ENCODE measurements at regions not wholly inside any gene's neighbourhood (a gene's known extent, or its start where the extent isn't known, plus 50 kb on each side); places are given as distances from the start of the nearest gene placed in this dataset.
A peak's percentile ranks its signal among the peaks of the same experiment; 100 is the strongest.

GRCh38 chr2:108169982-108170625, 69.7 kb upstream of the SULT1C3 start:
- no peak for TF ChIP-seq CTCF (IDR thresholded peaks at IDR 0.05)
- H3K4me3 ChIP-seq, result no peak overlapping the region
- no peak overlapping the region for H3K27ac ChIP-seq
- no peaks in the 10 kb centered on the region for H3K36me3 ChIP-seq
- no peaks in the 10 kb centered on the region for H3K9me3 ChIP-seq
- H3K27me3 ChIP-seq, result no peaks in the 10 kb centered on the region
- ATAC-seq (peak; percentile 51), DNase-seq (no peak)
- intact Hi-C loops (cut with DNase I), result no loop called here
- H3K4me1 ChIP-seq, result no peaks in the 10 kb centered on the region

- Histone ChIP-seq H3K27ac (no peak overlapping the region), H3K4me3 (no peak overlapping the region), H3K4me1 (no peaks in the 10 kb centered on the region), H3K9me3 (no peaks in the 10 kb centered on the region), H3K27me3 (no peaks in the 10 kb centered on the region), H3K36me3 (no peaks in the 10 kb centered on the region)
- TF ChIP-seq CTCF (IDR thresholded peaks at IDR 0.05), result no peak
- intact Hi-C loops (cut with DNase I), result no loop called here
- no peak for DNase-seq
- no peak for ATAC-seq
These were observed 68.1 kb upstream of the SULT1C3 start for GRCh38 chr2:108171657-108172056.

- no peaks in the 10 kb centered on the region for H3K9me3 ChIP-seq
- TF ChIP-seq CTCF (IDR thresholded peaks at IDR 0.05), result no peak
- intact Hi-C loops (cut with DNase I), result no loop called here
- H3K36me3 ChIP-seq, result no peaks in the 10 kb centered on the region
- no peak overlapping the region for H3K27ac ChIP-seq
- no peaks in the 10 kb centered on the region for H3K4me1 ChIP-seq
- H3K4me3 ChIP-seq, result no peak overlapping the region
- ATAC-seq (no peak), DNase-seq (no peak)
- no peaks in the 10 kb centered on the region for H3K27me3 ChIP-seq
These were observed 57.3 kb upstream of the SULT1C3 start for GRCh38 chr2:108182489-108182888.

- ATAC-seq (peak; percentile 68), DNase-seq (no peak)
- peak in 1 of 2 donors; percentile 22 for TF ChIP-seq CTCF (IDR thresholded peaks at IDR 0.05)
- Histone ChIP-seq H3K27me3 (no peaks in the 10 kb centered on the region), H3K4me3 (no peak overlapping the region), H3K4me1 (no peaks in the 10 kb centered on the region), H3K9me3 (no peaks in the 10 kb centered on the region), H3K36me3 (no peaks in the 10 kb centered on the region), H3K27ac (no peak overlapping the region)
- intact Hi-C loops (cut with DNase I), result no loop called here
These were observed 55.3 kb upstream of the SULT1C3 start for GRCh38 chr2:108184419-108184818.

GRCh38 chr2:108189316-108189715, 50.5 kb upstream of the SULT1C3 start:
- DNase-seq (no peak), ATAC-seq (no peak)
- H3K27ac ChIP-seq, result no peak overlapping the region
- no peak for TF ChIP-seq CTCF (IDR thresholded peaks at IDR 0.05)
- no peaks in the 10 kb centered on the region for H3K4me1 ChIP-seq
- intact Hi-C loops (cut with DNase I), result no loop called here
- H3K36me3 ChIP-seq, result no peaks in the 10 kb centered on the region
- H3K4me3 ChIP-seq, result no peak overlapping the region
- no peaks in the 10 kb centered on the region for H3K9me3 ChIP-seq
- H3K27me3 ChIP-seq, result no peaks in the 10 kb centered on the region
